Skin epidermis (tissue), 12 donors: ENCODE measurements at regions not wholly inside any gene's neighbourhood (a gene's known extent, or its start where the extent isn't known, plus 50 kb on each side); places are given as distances from the start of the nearest gene placed in this dataset.

Experiments used
- H3K27ac ChIP-seq, 21 experiments: fragments of 200-600 bp; sonication (generic) in 11 of 21; one replicate each; pipeline ENCODE4 v1.5.0; 2020; ENCODE audit warnings: mild to moderate bottlenecking in 3 of 21, inconsistent platforms in 2 of 21, moderate library complexity in 2 of 21
- H3K4me3 ChIP-seq, 7 experiments: fragments of 200-600 bp; sonication (generic) in 2 of 7; one replicate each; pipeline ENCODE4 v1.5.0; 2020; ENCODE audit warnings: inconsistent platforms in 2 of 7, mild to moderate bottlenecking in 2 of 7, moderate library complexity in 1 of 7

DNA sequence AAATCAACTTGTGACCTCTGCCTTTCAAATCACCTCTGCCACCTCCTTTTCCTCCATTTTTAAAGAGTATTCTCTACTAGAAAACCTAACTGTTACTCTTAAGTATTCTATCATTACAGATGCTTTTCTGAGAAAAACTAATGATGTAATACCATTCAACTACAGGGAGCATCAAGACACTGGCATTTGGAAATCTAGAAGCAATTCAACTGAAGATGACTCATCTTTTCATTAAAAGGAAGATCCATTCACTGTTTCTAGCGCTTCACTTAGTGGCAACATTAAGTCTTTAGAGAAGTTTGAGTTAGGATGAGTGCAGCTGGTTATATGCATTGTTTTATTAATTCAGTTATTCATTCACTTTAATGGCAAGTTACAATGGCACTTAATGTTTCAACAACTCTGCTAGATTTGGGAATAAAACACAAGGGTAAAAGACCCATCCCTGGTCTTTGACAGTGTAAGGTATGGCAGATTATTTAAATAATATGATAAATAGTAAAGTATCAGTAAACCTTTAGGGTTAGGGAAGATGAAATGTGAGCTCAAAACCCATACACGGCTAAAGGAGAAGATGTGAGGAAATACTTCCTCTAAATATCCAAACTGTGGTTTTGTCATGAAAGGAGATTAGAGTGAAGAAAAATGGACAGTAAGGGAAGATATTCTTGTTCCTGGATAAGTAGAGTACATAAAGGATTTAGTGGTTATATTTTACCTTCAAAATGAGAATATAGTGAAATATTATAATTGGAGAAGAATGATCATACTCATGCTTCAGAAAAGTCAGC lies 61.7 kb downstream of the KCNJ2 start:
- no peak overlapping the region for H3K4me3 ChIP-seq
- no peak overlapping the region for H3K27ac ChIP-seq

GRCh38 chr17:70232466-70232865 lies 63.1 kb downstream of the KCNJ2 start:
- no peak overlapping the region for H3K27ac ChIP-seq
- no peak overlapping the region for H3K4me3 ChIP-seq

DNA sequence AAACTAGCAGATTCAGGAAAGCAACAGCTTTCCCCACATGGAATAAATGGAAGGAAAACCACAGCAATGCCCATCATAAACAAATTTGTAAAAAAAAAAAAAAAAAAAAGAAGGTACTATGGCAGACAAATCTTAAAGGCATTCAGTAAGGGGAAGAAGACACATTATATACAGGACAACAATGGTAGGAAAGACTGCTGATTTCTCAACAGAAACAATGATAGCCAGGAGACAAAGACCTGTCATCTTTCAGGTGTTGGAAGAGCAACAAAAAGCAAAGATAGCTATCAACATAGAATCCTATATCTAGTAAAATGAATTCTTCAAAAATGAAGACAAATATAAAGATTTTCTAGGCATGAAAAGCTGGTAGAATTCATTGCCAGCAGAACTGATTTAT lies 65.9 kb downstream of the KCNJ2 start:
- Histone ChIP-seq H3K27ac (no peak overlapping the region), H3K4me3 (no peak overlapping the region)

GRCh38 chr17:70238228-70238627 lies 68.9 kb downstream of the KCNJ2 start:
- H3K4me3 ChIP-seq, result no peak overlapping the region
- no peak overlapping the region for H3K27ac ChIP-seq

DNA sequence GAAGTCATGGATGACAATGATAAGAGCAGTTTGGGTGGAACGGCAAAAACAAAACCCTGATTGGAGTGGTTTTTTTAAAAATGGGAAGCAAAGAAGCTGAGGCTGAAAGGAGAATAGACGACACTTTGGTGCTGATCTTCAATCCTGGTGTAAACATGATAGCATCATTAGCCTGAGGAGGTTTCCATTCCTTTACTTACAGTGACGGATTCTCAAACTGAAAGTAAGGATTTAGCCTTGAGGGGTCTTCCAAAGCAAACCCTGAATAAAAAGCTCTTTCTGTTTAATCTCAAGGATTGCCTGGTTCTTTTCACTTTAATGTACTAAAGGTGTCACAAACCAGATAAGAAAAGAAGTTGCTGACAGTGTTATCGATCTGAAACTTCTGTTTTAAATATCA lies 69.3 kb downstream of the KCNJ2 start:
- Histone ChIP-seq H3K4me3 (no peak overlapping the region), H3K27ac (no peak overlapping the region)

DNA sequence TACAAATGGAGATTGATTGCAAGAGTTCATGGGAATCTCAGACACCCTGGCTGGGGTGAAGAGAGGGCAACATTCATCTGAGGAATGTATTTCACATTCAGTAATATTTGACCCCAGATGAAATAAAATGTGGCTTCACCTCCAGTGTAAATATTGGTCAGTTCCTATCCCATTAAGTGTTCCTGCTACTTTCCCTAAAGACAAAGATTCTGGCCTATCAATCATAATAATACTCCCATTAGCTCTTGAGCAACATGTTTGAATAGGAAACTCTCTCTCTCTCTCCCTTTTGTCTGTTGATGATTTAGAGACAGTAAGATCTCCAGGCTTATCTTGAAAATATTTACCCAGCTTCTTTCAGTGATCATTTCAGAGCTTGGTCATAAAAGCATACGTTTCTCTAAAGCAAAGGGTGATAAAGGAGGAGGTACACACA lies 70.1 kb downstream of the KCNJ2 start:
- Histone ChIP-seq H3K4me3 (no peak overlapping the region), H3K27ac (no peak overlapping the region)

DNA sequence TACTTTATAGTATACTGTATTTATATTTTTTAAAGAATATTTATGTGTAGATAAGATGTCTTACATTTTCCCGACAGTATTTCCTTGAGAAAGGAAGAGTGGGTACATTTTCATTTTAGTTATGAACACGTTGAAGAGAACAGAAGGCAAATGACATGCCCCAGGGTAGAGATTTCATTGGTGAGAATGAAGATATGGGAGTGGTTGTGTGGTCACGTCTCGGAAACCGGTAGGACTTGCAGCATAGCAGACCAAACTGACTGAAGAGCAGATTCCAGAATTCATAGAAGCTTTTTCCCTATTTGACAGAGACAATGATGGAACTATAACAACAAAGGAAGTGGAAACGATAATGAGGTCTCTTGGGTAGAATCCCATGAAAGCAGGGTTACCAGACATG lies 71.7 kb downstream of the KCNJ2 start:
- no peak overlapping the region for H3K27ac ChIP-seq
- no peak overlapping the region for H3K4me3 ChIP-seq

- H3K4me3 ChIP-seq, result no peak overlapping the region
- H3K27ac ChIP-seq, result no peak overlapping the region
These were observed 73.6 kb downstream of the KCNJ2 start for GRCh38 chr17:70242781-70243437.

DNA sequence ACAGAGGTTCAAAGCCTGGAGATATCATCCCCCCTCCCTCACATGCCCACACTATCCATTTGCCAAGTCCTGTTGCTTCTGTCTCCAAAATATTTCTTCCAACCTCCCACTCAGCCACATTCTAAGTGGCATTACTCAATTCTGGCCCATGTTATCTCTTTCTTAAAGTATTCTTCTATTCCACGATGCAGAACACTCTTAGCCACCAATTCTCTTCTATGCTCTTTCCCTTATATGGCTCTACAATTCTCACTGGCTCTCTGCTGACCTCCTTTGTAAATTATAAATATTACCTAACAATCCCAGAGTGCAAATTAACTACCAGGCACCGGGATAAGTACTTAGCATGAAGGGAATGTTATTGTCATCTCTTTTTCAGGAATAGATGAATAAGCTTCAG lies 82.4 kb downstream of the KCNJ2 start:
- Histone ChIP-seq H3K4me3 (no peak overlapping the region), H3K27ac (no peak overlapping the region)

DNA sequence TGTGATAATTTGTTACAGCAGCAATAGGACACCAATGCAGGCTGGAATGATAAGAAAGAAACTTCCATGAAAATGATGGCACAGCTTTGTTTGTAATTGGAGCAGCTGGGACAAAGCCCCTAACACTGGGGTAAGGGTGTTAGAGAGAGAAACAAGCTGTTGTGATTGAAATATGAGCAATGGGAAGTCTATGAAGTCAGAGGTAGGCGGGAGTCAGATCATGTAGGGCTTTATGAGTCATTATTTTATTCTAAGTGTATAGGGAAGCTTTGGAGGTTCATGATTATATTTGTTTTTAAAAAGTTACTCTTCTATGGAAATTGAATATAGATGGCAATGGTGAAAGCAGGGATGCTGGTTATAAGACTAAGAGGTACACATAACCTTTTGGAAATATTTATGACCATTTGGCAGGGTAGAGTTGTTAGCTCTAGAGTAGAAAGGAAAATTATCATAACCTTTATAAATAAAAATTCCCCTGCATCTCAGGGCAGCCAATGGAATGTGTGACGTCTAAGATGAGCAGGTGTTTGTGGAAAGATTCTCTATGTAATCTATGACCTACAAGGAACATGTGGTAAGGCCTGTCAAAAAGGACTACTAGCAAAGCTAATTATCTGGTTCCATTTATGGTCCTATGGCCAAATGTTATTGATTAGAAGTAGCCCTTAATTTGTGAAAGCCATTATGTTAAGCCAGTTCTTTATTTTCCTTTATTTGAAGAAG lies 85.6 kb downstream of the KCNJ2 start:
- Histone ChIP-seq H3K27ac (no peak overlapping the region), H3K4me3 (no peak overlapping the region)

DNA sequence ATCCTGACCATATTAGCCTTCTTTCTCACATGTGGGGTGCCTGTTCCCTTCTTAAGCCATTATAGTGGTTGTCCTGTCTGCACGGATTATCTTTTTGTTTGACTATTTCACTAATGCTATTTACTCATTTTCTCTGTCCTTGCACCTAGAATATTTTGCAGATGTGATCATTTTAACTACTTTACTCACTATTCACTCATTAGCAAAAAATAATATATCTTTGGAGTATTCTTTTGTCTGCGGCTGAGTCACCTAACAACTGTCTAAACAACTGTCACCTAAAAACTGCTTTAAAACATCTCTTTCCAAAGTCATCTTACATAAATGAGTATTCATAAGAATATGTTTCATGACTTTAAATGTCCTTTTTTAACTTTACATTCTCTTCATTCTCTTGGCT lies 87.4 kb downstream of the KCNJ2 start:
- Histone ChIP-seq H3K27ac (no peak overlapping the region), H3K4me3 (no peak overlapping the region)

DNA sequence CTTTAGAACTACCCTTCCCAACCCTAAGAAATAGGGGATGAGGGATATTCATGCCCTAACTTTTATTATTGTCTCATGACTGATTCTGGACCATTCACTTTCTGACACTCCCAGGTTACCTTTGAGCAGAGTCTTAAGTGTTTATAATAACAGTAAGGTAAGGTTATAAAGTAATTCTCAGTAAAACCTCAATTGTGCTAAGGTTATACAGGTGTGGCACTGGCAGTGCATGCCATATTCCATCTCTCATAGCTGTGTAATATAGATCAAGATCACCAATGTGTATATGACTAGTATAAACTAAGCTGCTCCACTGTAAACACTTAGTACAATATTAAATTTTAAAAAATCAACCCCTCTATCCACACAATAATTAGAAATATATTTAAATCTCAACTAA lies 89.1 kb downstream of the KCNJ2 start:
- Histone ChIP-seq H3K27ac (no peak overlapping the region), H3K4me3 (no peak overlapping the region)

- Histone ChIP-seq H3K27ac (no peak overlapping the region), H3K4me3 (no peak overlapping the region)
These were observed 90.1 kb downstream of the KCNJ2 start for GRCh38 chr17:70259400-70259799.

GRCh38 chr17:70261170-70261569 lies 91.8 kb downstream of the KCNJ2 start:
- H3K4me3 ChIP-seq, result no peak overlapping the region

GRCh38 chr17:70265471-70265870 lies 96.1 kb downstream of the KCNJ2 start:
- no peak overlapping the region for H3K27ac ChIP-seq
- H3K4me3 ChIP-seq, result no peak overlapping the region

More at GRCh38 chr17:70261170-70261569, 91.8 kb downstream of the KCNJ2 start:
- no peak overlapping the region for H3K27ac ChIP-seq

GRCh38 chr17:70266394-70266793 lies 97.1 kb downstream of the KCNJ2 start:
- Histone ChIP-seq H3K27ac (no peak overlapping the region), H3K4me3 (no peak overlapping the region)

DNA sequence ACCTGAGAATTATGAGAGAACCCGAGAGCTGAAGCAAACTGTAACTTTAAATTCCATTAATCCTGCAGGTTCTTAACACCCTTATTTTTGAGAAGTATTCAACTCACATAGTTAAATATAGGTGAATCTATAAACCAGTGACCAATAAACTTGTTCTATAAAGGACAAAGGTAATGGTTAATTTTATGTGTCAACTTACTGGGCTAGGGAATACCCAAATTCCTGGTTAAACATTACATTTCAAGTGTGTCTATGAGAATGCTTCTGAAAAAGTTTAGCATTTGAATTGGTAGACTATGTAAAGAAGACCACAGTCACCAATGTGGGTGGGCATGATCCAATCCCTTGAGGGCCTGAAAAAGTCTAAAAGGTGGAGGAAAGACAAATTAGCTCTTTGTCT lies 99.1 kb downstream of the KCNJ2 start:
- Histone ChIP-seq H3K27ac (no peak overlapping the region), H3K4me3 (no peak overlapping the region)

- Histone ChIP-seq H3K4me3 (no peak overlapping the region), H3K27ac (no peak overlapping the region)
These were observed 101.2 kb downstream of the KCNJ2 start for GRCh38 chr17:70270554-70270953.

DNA sequence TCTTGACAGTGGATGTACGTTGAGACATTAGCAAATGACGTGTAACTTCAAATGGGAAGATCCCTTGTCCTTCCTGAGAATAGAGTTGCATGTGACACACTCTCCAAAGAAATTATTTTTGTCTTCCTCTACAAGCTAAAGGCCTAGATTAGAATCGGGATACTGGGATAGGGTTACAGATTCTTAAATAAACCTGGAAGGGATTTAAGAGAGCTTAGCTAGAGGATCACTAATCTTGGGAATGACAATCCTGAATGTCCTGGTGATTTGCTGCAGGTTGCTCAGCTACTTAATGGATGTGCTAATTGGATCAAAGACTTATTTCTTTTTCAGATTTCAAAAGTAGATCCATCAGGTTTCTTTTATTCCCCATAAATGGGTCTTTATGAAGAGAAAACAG lies 101.9 kb downstream of the KCNJ2 start:
- no peak overlapping the region for H3K27ac ChIP-seq
- no peak overlapping the region for H3K4me3 ChIP-seq

DNA sequence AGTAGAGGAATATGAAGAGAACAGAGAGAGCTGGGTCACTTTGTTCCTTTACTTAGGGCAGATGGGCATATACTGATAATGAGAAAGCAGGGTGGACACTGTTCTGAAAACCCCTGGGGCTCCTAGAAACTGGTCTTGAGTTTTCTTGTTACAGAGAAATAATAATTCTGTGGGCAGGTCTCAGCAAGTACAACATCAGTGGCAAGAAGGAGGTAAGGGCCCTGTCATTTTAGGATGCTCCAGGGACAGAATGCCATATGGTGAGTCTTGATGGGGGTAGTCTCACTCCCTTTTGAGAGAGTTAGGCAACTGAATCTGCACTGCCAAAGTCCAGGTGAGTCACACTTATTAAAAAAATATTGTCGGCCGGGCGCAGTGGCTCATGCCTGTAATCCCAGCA lies 102.3 kb downstream of the KCNJ2 start:
- no peak overlapping the region for H3K4me3 ChIP-seq
- H3K27ac ChIP-seq, result no peak overlapping the region

GRCh38 chr17:70274255-70274654 lies 104.9 kb downstream of the KCNJ2 start:
- H3K4me3 ChIP-seq, result no peak overlapping the region
- no peak overlapping the region for H3K27ac ChIP-seq
